ENCODE measurements at regions not wholly inside any gene's neighbourhood (a gene's known extent, or its start where the extent isn't known, plus 50 kb on each side); places are given as distances from the start of the nearest gene placed in this dataset.

DNA sequence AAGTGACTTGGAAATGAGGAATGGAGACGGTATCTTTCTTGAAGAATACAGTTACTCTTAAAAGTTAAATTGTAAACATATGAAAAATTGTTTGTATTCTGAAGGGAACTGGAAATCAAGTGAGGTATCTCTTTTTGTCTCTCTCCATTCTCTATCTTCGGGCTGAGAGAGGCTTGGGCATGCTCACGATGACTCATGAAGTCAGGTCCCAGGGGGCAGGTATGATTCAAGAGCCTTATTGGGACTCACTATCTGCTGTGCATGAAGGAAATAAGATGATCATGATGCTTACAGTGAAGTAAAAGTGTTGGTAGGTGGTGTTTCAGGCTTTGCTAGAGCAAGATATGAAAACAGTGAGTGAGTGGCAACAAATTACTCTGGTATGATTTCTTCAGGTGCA is 200.4 kb upstream of the PITX2 start:
- no peak for DNase-seq (ENCODE audit: low read depth)
- no peak overlapping the region for H3K4me3 ChIP-seq (ENCODE audit: low read depth, low read length)
- TF ChIP-seq, protein P1, sequence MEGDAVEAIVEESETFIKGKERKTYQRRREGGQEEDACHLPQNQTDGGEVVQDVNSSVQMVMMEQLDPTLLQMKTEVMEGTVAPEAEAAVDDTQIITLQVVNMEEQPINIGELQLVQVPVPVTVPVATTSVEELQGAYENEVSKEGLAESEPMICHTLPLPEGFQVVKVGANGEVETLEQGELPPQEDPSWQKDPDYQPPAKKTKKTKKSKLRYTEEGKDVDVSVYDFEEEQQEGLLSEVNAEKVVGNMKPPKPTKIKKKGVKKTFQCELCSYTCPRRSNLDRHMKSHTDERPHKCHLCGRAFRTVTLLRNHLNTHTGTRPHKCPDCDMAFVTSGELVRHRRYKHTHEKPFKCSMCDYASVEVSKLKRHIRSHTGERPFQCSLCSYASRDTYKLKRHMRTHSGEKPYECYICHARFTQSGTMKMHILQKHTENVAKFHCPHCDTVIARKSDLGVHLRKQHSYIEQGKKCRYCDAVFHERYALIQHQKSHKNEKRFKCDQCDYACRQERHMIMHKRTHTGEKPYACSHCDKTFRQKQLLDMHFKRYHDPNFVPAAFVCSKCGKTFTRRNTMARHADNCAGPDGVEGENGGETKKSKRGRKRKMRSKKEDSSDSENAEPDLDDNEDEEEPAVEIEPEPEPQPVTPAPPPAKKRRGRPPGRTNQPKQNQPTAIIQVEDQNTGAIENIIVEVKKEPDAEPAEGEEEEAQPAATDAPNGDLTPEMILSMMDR (IDR thresholded peaks at IDR 0.05; ENCODE audit: control insufficient read depth, extremely low read depth, insufficient read depth), result no peak

DNA sequence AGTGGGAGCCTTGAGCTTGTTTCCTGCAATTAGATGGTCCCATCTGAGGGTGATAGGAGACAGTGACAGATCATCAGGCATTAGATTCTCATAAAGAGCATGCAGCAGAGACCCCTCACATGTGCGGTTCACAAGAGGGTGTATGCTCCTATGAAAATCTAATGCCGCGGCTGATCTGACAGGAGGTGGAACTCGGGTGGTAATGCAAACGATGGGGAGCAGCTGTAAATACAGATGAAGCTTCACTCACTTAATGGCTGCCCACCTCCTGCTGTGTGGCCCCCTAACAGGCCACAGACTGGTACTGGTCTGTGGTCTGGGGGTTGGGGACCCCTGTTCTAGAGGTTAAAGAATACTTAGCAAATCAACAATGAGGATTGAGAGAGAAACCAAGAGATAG is 201.5 kb upstream of the PITX2 start:
- DNase-seq (ENCODE audit: low read depth), result no peak
- TF ChIP-seq, protein P1 (IDR thresholded peaks at IDR 0.05; ENCODE audit: control insufficient read depth, extremely low read depth, insufficient read depth), result no peak
- no peak overlapping the region for H3K4me3 ChIP-seq (ENCODE audit: low read depth, low read length)

DNA sequence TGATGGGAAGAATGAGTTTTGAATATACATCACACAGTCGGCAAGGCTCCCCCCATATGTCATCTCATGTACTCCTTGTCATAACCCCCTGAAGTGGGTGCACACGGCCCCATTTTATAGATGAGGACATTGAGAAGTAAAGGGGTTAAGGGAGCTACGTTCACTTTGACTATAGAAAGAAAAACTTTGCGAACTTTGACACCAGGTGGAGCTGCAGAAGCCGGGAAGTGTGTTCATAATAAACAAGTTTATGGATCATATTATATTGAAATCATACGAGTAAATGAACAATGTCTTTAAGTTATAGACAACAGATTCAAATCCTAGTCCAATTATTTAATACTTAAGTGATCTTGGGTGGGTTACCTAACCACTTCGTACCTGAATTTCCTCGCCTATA is 203.8 kb upstream of the PITX2 start:
- TF ChIP-seq, protein P1 (IDR thresholded peaks at IDR 0.05; ENCODE audit: control insufficient read depth, extremely low read depth, insufficient read depth), result no peak
- no peak overlapping the region for H3K4me3 ChIP-seq (ENCODE audit: low read depth, low read length)
- no peak for DNase-seq (ENCODE audit: low read depth)

DNA sequence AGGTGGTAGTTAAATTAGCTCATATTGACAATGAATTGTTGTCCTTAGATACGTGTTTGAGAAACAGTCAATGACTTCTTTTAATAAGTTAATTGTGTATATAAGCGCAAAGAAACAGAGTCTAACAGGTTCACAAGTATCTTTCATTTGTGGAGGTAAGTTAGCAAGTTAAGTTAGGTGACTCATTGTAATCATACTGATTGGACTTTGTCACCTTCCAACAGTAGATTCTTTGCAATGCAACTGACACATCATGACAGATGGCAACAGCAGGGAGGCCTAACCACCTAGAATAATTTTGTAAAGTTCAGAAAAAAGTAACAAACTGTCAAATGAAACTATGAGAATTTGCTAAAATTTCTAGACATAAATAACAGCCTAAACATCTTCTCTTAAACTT is 207.6 kb upstream of the PITX2 start:
- H3K4me3 ChIP-seq (ENCODE audit: low read depth, low read length), result no peak overlapping the region
- DNase-seq (ENCODE audit: low read depth), result no peak
- TF ChIP-seq, protein P1 (IDR thresholded peaks at IDR 0.05; ENCODE audit: control insufficient read depth, extremely low read depth, insufficient read depth), result no peak

DNA sequence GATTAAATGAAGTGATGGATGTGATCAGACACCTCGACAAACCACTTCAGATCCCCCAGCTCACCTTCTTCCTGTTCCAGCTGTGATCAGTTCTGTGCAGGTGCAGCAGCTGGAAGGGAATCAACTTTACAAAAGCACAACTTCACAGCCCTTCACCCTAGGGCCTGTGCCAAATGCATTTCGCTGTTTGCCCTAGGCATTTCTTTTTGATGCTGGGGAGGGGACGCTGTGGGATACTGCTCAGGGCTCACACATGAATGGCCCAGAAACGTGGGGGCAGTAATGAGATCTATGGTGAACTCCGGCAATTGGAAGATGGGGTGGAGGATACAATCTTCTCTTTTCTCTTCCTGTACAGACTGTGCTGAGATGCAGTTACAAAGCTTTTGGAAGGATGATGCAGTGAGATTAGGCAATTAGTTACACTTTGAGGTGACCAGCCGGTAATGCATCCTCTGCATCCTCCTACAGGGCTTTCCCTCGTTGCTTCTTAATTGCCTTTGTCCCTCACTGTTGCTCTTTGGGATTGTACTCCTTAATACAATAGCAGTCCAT is 215.1 kb upstream of the PITX2 start:
- DNase-seq (ENCODE audit: low read depth), result no peak
- H3K4me3 ChIP-seq (ENCODE audit: low read depth, low read length), result no peak overlapping the region
- TF ChIP-seq, protein P1 (IDR thresholded peaks at IDR 0.05; ENCODE audit: control insufficient read depth, extremely low read depth, insufficient read depth), result no peak

DNA sequence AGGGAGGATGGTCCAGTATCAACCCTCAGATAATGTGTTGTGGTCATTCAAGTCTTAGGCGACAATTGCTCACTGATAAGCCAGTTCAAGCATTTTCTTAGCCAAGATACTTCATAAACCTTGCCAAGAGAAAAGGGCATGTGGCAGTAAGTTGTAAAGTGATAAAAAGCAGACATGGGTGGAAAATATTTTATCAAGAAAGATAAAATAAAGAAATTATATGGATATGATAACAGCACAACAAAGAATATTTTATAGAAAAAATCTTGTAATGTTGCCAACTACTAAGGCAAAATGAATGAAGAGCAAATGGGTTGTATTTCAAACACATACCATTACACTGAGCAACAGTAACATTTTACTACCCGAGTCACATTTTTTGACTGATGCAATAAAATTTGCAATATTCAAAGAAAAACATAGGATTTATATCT is 217.4 kb upstream of the PITX2 start:
- DNase-seq (ENCODE audit: low read depth), result no peak
- H3K4me3 ChIP-seq (ENCODE audit: low read depth, low read length), result no peak overlapping the region
- TF ChIP-seq, protein P1 (IDR thresholded peaks at IDR 0.05; ENCODE audit: control insufficient read depth, extremely low read depth, insufficient read depth), result no peak

DNA sequence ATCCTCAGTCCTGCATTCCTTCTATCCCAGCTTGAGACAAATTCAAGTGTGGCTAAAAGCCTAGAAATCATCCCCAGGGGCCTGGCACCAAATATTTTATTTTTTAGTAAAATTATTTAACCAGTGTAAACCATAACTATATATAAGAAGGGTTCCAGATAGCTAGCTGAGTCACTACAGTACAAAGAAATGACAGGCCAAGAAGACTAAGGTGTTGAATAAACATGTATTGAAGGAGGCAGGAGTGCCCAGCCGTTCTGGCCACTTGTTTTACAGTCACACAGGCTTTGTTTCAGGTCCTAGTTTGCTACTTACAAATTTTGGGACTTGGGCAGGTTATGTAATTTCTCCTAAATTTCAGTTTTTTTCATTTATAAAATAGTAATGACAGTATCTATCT is 225.9 kb upstream of the PITX2 start:
- TF ChIP-seq, protein P1 (IDR thresholded peaks at IDR 0.05; ENCODE audit: control insufficient read depth, extremely low read depth, insufficient read depth), result no peak
- H3K4me3 ChIP-seq (ENCODE audit: low read depth, low read length), result no peak overlapping the region
- no peak for DNase-seq (ENCODE audit: low read depth)
